GM13976 (cell line): ENCODE measurements at regions not wholly inside any gene's neighbourhood (a gene's known extent, or its start where the extent isn't known, plus 50 kb on each side); places are given as distances from the start of the nearest gene placed in this dataset.
A peak's percentile ranks its signal among the peaks of the same experiment; 100 is the strongest.

Experiments used
- DNase-seq: peaks from one replicate; pipeline ENCODE4 v3.0.0; 2012; ENCODE audit warnings: low spot score
- CTCF ChIP-seq: IDR thresholded peaks from 2 replicates; pipeline ENCODE4 v1.5.1; 2012; ENCODE audit warnings: borderline replicate concordance, mild to moderate bottlenecking; ENCODE audit not compliant: insufficient read depth; ENCODE audit errors: extremely low read depth, missing control alignments, control extremely low read depth
- in situ Hi-C: fragments of 300-500 bp; cut with MboI; formaldehyde crosslinking; loops from one replicate; pipeline ENCODE4 v1.12.0; 2022; ENCODE audit warnings: low sequenced_read_pairs, mixed read lengths, inconsistent platforms; ENCODE audit not compliant: unreplicated experiment

GRCh38 chr3:130839813-130840212 lies 54.1 kb upstream of the ATP2C1 start:
- no peak for TF ChIP-seq CTCF
- DNase-seq, result peak; percentile 41
- in situ Hi-C loops, result no loop called here

- TF ChIP-seq CTCF, result no peak
- DNase-seq, result peak; percentile 37
- in situ Hi-C loops, result no loop called here
Observed at GRCh38 chr3:130841357-130841756, 52.5 kb upstream of the ATP2C1 start.

GRCh38 chr3:130843441-130843840 lies 50.4 kb upstream of the ATP2C1 start:
- TF ChIP-seq CTCF, result no peak
- no peak for DNase-seq
- in situ Hi-C loops, result no loop called here
